Mesodermal cell (in vitro differentiated cells): ENCODE measurements at regions not wholly inside any gene's neighbourhood (a gene's known extent, or its start where the extent isn't known, plus 50 kb on each side); places are given as distances from the start of the nearest gene placed in this dataset.

ENCODE experiments used
- H3K27ac ChIP-seq: 2 replicates; pipeline ENCODE4 v1.7.0; 2013; ENCODE audit warnings: mild to moderate bottlenecking, low read depth, low read length, moderate library complexity; ENCODE audit not compliant: severe bottlenecking
- H3K36me3 ChIP-seq: 2 replicates; pipeline ENCODE4 v1.7.1; 2013; ENCODE audit warnings: mild to moderate bottlenecking, low read length, moderate library complexity; ENCODE audit not compliant: control insufficient read depth, insufficient read depth
- H3K4me1 ChIP-seq: one replicate; pipeline ENCODE4 v1.7.1; 2013; ENCODE audit warnings: mild to moderate bottlenecking, low read length; ENCODE audit not compliant: insufficient read depth, control insufficient read depth, poor library complexity, severe bottlenecking
- H3K4me3 ChIP-seq: 2 replicates; pipeline ENCODE4 v1.7.0; 2013; ENCODE audit warnings: low read length, control low read depth, mild to moderate bottlenecking; ENCODE audit not compliant: insufficient read depth, poor library complexity, severe bottlenecking; ENCODE audit errors: extremely low read depth
- H3K9me3 ChIP-seq: 2 replicates; pipeline ENCODE4 v1.7.1; 2013; ENCODE audit warnings: mild to moderate bottlenecking, low read length, moderate library complexity; ENCODE audit not compliant: control insufficient read depth
- WGBS, 2 experiments: methylation state at CpG; one replicate each; pipeline ENCODE4 v1.1.5; 2013; ENCODE audit warnings: missing lambda C conversion rate in 2 of 2; ENCODE audit not compliant: insufficient coverage in 2 of 2; 5-methylcytosine and 5-hydroxymethylcytosine counted together

DNA sequence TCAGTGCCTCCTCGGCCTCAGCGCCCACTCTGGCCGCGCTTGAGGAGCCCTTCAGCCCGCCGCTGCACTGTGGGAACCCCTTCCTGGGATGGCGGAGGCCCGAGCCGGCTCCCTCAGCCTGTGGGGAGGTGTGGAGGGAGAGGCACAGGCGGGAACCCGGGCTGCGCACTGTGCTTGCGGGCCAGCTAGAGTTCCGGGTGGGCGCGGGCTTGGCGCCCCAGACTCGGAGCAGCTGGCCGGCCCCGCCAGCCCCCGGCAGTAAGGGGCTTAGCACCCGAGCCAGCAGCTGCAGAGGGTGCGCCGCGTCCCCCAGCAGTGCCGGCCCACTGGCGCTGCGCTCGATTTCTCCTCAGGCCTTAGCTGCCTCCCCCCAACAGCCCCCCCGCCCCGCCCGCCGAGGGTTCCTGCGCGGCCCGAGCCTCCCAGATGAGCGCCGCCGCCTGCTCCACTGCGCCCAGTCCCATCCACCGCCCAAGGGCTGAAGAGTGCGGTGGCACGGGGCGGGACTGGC, 1137.0 kb downstream of the PCDH18 start:
- H3K36me3 ChIP-seq: no peaks in the 10 kb centered on the region
- no peaks in the 10 kb centered on the region for H3K9me3 ChIP-seq
- no peak overlapping the region for H3K27ac ChIP-seq
- no peak overlapping the region for H3K4me3 ChIP-seq
- H3K4me1 ChIP-seq: no peaks in the 10 kb centered on the region
- WGBS, 2 experiments: 95% methylated on average over 20 to 36 of the region's 44 CpGs

DNA sequence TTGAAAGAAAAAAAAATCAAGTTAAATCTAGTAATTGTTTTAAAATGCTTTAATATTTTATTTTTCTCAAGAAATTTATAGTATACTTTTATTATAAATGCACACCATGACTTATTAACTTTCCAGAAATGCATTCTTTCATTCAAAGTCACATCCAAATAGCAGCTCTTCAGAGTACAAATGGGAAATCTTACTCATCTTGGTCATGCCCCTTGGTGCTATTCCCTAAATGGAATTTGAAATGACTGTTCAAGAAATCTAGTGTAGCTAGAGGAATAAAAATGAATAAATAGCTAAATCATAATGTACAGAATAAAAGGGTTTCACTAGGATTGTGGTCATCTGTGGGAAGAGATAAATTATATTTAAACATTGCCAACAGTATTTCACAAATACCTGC, 1139.7 kb downstream of the PCDH18 start:
- no peaks in the 10 kb centered on the region for H3K9me3 ChIP-seq
- H3K4me1 ChIP-seq: no peaks in the 10 kb centered on the region
- H3K36me3 ChIP-seq: no peaks in the 10 kb centered on the region
- no peak overlapping the region for H3K4me3 ChIP-seq
- H3K27ac ChIP-seq: no peak overlapping the region

DNA sequence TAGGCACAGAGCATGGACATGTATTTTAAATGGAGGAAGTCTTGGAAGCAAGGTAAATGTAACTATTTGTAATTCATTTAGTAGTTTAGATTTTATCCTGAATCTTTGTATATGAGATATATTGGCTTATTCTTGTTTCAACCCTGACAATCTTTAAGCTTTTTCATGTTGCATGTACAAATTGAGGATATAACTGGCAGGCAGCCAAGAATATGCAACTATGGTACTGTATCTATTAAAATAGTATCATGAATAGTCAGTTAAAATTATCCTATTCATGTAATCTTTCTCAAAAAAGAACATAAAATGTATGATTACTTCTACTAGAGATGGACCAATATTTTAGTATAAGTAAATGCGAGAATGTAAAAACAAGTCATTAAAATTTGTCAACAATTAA, 1141.5 kb downstream of the PCDH18 start:
- H3K36me3 ChIP-seq: no peaks in the 10 kb centered on the region
- no peaks in the 10 kb centered on the region for H3K9me3 ChIP-seq
- H3K4me1 ChIP-seq: no peaks in the 10 kb centered on the region
- no peak overlapping the region for H3K4me3 ChIP-seq
- no CpG with 5 or more reads among the region's 1 CpG for WGBS, 2 experiments
- no peak overlapping the region for H3K27ac ChIP-seq

DNA sequence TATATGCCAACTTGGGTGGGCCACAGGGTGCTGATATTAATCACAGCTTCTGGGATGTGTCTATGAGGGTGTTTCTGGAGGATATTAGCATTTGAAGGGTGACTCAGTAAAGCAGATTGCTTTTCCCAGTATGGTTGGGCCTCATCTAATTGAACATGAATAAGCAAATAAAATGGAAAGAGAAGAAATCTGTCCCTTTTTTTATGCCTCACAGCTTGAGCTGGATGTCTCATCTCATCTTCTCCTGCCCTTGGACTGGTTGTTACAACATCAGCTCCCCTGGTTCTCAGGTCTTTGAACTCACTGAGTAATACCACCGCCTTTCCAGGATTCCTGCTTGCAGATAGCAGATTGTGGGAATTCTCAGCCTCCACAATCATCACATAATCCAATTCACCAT, 1149.2 kb downstream of the PCDH18 start:
- WGBS, 2 experiments: no CpG with 5 or more reads among the region's 1 CpG
- no peaks in the 10 kb centered on the region for H3K36me3 ChIP-seq
- H3K4me3 ChIP-seq: no peak overlapping the region
- H3K4me1 ChIP-seq: no peaks in the 10 kb centered on the region
- H3K27ac ChIP-seq: no peak overlapping the region
- H3K9me3 ChIP-seq: no peaks in the 10 kb centered on the region

DNA sequence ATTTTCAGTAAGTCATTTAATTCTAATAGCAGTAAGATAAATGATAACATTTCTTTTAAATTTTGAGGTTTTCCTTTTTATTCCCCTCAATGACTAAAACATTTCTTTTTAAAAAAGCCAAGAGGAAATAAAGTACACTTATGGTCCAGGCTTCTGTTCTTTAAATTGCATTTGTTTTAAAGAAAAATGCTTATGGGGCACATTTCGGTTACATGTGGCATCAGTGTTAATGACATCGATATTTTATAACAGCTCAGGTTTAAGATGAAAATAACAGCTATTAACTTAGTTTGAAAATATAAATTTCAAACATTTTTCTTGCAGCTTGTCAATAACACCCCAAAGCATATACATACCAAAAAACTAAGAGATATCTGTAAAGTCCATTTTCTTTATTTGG, 1161.1 kb downstream of the PCDH18 start:
- H3K4me3 ChIP-seq: no peak overlapping the region
- no peaks in the 10 kb centered on the region for H3K9me3 ChIP-seq
- H3K4me1 ChIP-seq: no peaks in the 10 kb centered on the region
- H3K27ac ChIP-seq: no peak overlapping the region
- no CpG with 5 or more reads among the region's 2 CpGs for WGBS, 2 experiments
- no peaks in the 10 kb centered on the region for H3K36me3 ChIP-seq

DNA sequence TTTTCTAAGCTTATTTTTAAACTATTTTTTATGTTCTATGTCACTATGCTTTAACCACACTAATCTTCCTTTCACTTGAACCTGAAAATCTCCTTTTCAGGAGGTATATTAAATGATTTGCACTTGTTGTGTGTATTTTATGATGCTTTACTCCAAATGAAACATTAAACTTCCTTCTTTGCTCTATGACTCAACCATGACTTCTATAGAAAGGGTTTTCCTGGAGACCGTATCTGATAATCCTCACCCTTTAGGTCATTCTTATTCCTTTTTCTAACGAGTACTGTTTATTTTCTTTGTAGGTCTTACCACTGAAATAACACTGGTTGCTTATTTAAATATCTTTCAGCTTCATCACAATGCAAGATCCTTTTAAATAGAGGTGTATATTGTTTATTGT, 1163.2 kb downstream of the PCDH18 start:
- WGBS, 2 experiments: no CpG with 5 or more reads among the region's 2 CpGs
- H3K27ac ChIP-seq: no peak overlapping the region
- no peak overlapping the region for H3K4me3 ChIP-seq
- H3K9me3 ChIP-seq: no peaks in the 10 kb centered on the region
- no peaks in the 10 kb centered on the region for H3K36me3 ChIP-seq
- H3K4me1 ChIP-seq: no peaks in the 10 kb centered on the region

DNA sequence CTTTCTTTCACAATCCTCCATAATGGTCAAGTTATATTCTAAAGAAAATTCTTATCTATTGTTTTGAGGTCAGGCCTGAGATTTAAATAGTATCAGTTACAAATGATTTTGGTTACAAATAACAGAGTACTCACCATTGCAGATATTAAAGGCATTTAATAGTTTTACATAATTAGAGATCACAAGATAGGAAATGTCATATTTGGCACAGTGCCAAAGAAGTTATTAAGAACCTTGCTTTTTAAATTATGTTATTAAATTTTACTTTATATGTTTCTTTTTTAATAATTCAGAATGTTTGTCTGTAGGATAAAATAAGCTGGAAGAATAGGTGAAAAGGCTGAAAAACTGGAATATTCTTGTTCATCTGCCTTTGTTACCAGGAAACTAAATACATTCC, 1174.7 kb downstream of the PCDH18 start:
- no peaks in the 10 kb centered on the region for H3K36me3 ChIP-seq
- H3K4me1 ChIP-seq: no peaks in the 10 kb centered on the region
- H3K27ac ChIP-seq: no peak overlapping the region
- H3K9me3 ChIP-seq: no peaks in the 10 kb centered on the region
- H3K4me3 ChIP-seq: no peak overlapping the region

DNA sequence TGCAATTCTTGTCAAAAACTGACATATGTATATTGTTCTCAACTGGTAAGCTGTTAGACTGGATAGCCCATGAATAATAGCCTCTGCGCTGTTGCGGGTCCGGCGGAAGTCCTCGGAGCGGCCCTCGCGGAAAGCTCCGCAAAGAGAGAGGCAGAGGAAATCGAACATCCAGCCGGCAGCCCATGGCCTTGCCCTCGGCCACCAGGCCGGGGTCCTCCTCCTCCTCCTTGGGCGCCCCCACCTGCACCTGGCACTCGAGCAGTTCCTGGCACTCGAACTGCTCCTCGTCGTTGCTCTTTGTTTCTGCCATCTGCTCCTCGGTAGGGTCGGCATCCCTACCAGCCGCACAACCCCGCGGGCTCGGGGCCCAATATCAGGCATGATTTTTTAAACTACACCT, 1176.3 kb downstream of the PCDH18 start:
- no peaks in the 10 kb centered on the region for H3K36me3 ChIP-seq
- whole genome bisulfite sequencing, 2 experiments: 95 to 97% methylated on average over 20 to 24 of the region's 24 CpGs
- no peak overlapping the region for H3K4me3 ChIP-seq
- no peaks in the 10 kb centered on the region for H3K9me3 ChIP-seq
- no peaks in the 10 kb centered on the region for H3K4me1 ChIP-seq
- no peak overlapping the region for H3K27ac ChIP-seq

DNA sequence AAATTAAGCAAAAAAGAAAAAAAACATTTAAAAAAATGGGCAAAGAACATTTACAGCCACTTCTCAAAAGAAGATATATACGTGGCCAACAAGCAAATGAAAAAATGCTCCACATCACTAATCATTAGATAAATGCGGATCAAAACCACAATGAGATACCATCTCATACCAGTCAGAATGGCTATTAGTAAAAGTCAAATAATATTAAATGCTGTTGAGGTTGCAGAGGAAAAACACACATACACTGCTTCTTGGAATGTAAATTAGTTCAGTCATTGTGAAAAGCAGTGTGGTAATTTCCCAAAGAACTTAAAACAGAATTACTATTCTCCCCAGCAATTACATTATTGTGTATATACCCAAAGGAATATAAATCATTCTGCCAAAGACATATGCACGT, 1189.0 kb downstream of the PCDH18 start:
- no peak overlapping the region for H3K27ac ChIP-seq
- H3K9me3 ChIP-seq: no peaks in the 10 kb centered on the region
- no peak overlapping the region for H3K4me3 ChIP-seq
- 100% methylated on average over 1 of the region's 3 CpGs; no CpG with 5 or more reads in 1 of the 2 experiments for WGBS, 2 experiments
- no peaks in the 10 kb centered on the region for H3K36me3 ChIP-seq
- no peaks in the 10 kb centered on the region for H3K4me1 ChIP-seq

DNA sequence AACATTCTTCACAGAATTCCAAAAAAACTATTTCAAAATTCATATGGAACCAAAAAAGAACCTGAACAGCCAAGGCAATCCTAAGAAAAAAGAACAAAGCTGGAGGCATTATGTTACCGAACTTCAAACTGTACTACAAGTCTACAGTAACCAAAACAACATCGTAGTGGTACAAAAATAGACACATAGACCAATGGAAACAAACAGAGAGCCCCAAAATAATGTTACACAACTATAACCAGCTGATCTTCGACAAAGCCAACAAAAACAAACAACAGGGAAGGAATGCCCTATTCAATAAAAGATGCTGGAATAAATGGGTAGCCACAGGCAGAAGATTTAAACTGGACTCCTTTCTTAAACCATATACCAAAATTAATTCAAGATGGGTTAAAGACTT, 1189.6 kb downstream of the PCDH18 start:
- Histone ChIP-seq H3K27ac (no peak overlapping the region), H3K9me3 (no peaks in the 10 kb centered on the region), H3K4me3 (no peak overlapping the region), H3K36me3 (no peaks in the 10 kb centered on the region), H3K4me1 (no peaks in the 10 kb centered on the region)
- 88 to 90% methylated on average over 1 to 2 of the region's 3 CpGs for WGBS, 2 experiments

DNA sequence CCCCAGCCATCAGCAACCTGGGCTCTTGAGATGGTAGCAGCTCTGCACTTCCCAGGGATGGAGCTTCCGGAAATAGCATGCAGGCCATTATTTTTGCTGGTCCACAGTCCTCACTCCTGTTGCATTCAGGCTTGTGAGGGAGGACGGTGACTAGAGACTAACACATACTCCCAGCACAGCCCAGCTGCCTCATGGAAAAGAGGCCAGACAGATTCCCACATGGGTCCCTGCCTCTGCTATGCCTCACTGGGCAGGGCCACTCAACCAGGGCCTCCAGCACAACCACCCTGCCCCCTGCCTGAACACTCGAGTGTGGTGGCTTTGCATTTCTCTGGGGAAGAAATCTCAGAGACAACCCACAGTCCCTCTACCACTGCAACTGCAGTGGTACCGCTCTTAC, 1195.1 kb downstream of the PCDH18 start:
- Histone ChIP-seq H3K36me3 (no peaks in the 10 kb centered on the region), H3K4me3 (no peak overlapping the region), H3K27ac (no peak overlapping the region), H3K4me1 (no peaks in the 10 kb centered on the region), H3K9me3 (no peaks in the 10 kb centered on the region)
- 80 to 91% methylated on average over 2 to 3 of the region's 4 CpGs for WGBS, 2 experiments

DNA sequence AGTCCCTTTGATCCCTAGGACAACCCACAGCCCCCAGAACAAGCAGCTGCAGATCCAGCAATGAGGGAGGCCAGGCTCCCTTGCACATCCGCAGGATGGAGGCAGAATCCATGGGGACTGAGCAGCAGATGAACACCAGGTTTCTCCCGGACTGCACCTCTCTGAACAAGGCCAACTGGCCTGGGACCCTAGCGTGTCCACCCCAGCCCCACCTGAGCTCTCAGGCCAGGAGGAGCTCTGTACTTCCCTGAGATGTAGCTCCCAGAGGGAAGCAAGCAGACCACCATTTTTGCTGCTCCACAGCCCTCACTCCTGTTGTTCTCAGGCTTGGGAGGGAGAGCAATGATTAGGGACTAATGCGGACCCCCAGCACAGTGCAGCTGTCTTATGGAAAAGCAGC, 1195.8 kb downstream of the PCDH18 start:
- WGBS, 2 experiments: 87 to 92% methylated on average over 4 of the region's 4 CpGs
- Histone ChIP-seq H3K9me3 (no peaks in the 10 kb centered on the region), H3K4me3 (no peak overlapping the region), H3K4me1 (no peaks in the 10 kb centered on the region), H3K27ac (no peak overlapping the region), H3K36me3 (no peaks in the 10 kb centered on the region)
